Smooth muscle cell (in vitro differentiated cells): ENCODE measurements at regions not wholly inside any gene's neighbourhood (a gene's known extent, or its start where the extent isn't known, plus 50 kb on each side); places are given as distances from the start of the nearest gene placed in this dataset.

Experiments
- DNase-seq: peaks from one replicate; lab custom pipeline; 2025; ENCODE audit not compliant: unreplicated experiment; lab: John Stamatoyannopoulos, UW
- H2AFZ ChIP-seq: fragments of 200-600 bp; sonication (generic); 2 replicates; pipeline ENCODE4 v1.6.0; 2016; ENCODE audit warnings: antibody characterized with exemption, low read depth, mild to moderate bottlenecking
- H3F3A ChIP-seq: fragments of 200-600 bp; sonication (generic); 2 replicates; pipeline ENCODE4 v1.6.0; 2017; ENCODE audit warnings: antibody characterized with exemption, low read depth
- H3K27ac ChIP-seq: fragments of 200-600 bp; sonication (generic); 2 replicates; pipeline ENCODE4 v1.5.1; 2016; ENCODE audit warnings: low read depth, mild to moderate bottlenecking
- H3K27me3 ChIP-seq: fragments of 200-600 bp; sonication (generic); 2 replicates; pipeline ENCODE4 v1.6.1; 2016; ENCODE audit warnings: low read depth, mild to moderate bottlenecking
- H3K36me3 ChIP-seq: fragments of 200-600 bp; sonication (generic); 2 replicates; pipeline ENCODE4 v1.5.1; 2016; ENCODE audit warnings: low read depth
- H3K4me1 ChIP-seq: fragments of 200-600 bp; sonication (generic); 2 replicates; pipeline ENCODE4 v1.5.1; 2016; ENCODE audit warnings: low read depth
- H3K4me2 ChIP-seq: fragments of 200-600 bp; sonication (generic); 2 replicates; pipeline ENCODE4 v1.6.0; 2016; ENCODE audit warnings: mild to moderate bottlenecking
- H3K4me3 ChIP-seq: fragments of 200-600 bp; sonication (generic); 2 replicates; pipeline ENCODE4 v1.5.1; 2016; ENCODE audit warnings: mild to moderate bottlenecking
- H3K79me2 ChIP-seq: fragments of 200-600 bp; sonication (generic); 2 replicates; pipeline ENCODE4 v1.6.0; 2016; ENCODE audit warnings: low read depth, mild to moderate bottlenecking
- H3K9ac ChIP-seq: fragments of 200-600 bp; sonication (generic); 2 replicates; pipeline ENCODE4 v1.6.0; 2016; ENCODE audit warnings: low read depth
- H3K9me3 ChIP-seq: fragments of 200-600 bp; sonication (generic); replicated peaks from 2 replicates; pipeline ENCODE4 v1.5.1; 2016; ENCODE audit warnings: low read depth
- H4K20me1 ChIP-seq: fragments of 200-600 bp; sonication (generic); 2 replicates; pipeline ENCODE4 v1.6.0; 2016; ENCODE audit warnings: low read depth
- WGBS: methylation state at CpG from one replicate; pipeline ENCODE4 v1.1.7; 2016; ENCODE audit warnings: low lambda C conversion rate; 5-methylcytosine and 5-hydroxymethylcytosine counted together
- TF ChIP-seq, protein P1 (sequence below): fragments of 200-600 bp; sonication (generic); IDR thresholded peaks from 2 replicates; pipeline ENCODE4 v1.5.1; 2017; ENCODE audit warnings: borderline replicate concordance, mild to moderate bottlenecking, antibody characterized with exemption; ENCODE audit not compliant: insufficient read depth, poor library complexity, severe bottlenecking

DNA sequence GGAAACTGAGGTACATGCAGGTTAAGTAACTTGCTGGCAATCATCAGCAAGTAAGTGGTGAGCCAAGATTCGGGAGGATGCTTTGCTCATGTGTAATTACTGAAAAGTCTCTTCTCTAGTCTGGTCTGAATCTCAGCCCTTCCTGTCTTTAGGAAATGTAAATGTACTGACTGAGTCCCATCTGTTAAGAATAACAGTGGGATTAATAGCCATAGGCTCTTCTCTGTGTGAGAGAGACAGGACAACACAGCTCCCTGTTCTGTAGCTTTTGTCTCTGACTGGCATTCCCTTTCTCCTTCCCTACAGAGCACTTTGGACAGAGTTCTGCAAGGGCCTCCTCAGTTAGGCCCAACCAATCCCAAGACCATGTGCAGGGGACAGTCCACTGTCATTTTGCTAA is 131.3 kb upstream of the OGFRL1 start:
- Histone ChIP-seq H3K79me2 (no peaks in the 10 kb centered on the region), H2AFZ (no peak overlapping the region), H3K36me3 (no peaks in the 10 kb centered on the region), H3K4me3 (no peak overlapping the region), H3K4me2 (no peak overlapping the region), H3F3A (no peaks in the 10 kb centered on the region), H3K27ac (no peak overlapping the region), H4K20me1 (no peaks in the 10 kb centered on the region), H3K27me3 (no peaks in the 10 kb centered on the region), H3K9me3 (no peaks in the 10 kb centered on the region), H3K9ac (no peak overlapping the region), H3K4me1 (peaks cover 4% of the 10 kb centered on the region)
- TF ChIP-seq, protein P1, sequence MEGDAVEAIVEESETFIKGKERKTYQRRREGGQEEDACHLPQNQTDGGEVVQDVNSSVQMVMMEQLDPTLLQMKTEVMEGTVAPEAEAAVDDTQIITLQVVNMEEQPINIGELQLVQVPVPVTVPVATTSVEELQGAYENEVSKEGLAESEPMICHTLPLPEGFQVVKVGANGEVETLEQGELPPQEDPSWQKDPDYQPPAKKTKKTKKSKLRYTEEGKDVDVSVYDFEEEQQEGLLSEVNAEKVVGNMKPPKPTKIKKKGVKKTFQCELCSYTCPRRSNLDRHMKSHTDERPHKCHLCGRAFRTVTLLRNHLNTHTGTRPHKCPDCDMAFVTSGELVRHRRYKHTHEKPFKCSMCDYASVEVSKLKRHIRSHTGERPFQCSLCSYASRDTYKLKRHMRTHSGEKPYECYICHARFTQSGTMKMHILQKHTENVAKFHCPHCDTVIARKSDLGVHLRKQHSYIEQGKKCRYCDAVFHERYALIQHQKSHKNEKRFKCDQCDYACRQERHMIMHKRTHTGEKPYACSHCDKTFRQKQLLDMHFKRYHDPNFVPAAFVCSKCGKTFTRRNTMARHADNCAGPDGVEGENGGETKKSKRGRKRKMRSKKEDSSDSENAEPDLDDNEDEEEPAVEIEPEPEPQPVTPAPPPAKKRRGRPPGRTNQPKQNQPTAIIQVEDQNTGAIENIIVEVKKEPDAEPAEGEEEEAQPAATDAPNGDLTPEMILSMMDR: no peak
- DNase-seq: no peak
- 67% methylated on average over 1 of the region's 1 CpG for WGBS

DNA sequence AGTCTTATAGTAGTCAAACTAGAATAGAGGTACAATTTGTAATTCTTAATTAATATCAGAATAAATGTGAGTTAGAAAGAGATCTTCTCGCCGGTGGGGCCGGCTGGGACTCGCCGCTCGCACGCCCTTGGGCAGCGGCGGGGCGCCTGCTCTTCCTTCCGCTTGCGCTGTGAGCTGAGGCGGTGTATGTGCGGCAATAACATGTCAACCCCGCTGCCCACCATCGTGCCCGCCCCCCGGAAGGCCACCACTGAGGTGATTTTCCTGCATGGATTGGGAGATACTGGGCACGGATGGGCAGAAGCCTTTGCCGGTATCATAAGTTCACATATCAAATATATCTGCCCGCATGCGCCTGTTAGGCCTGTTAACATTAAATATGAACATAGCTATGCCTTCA is 123.7 kb upstream of the OGFRL1 start:
- WGBS: 96% methylated on average over 22 of the region's 22 CpGs
- peaks cover 3% of the 10 kb centered on the region for H3F3A ChIP-seq
- H3K9ac ChIP-seq: no peak overlapping the region
- H3K27ac ChIP-seq: no peak overlapping the region
- no peaks in the 10 kb centered on the region for H3K9me3 ChIP-seq
- no peak for DNase-seq
- no peaks in the 10 kb centered on the region for H3K4me1 ChIP-seq
- no peak overlapping the region for H3K4me3 ChIP-seq
- H3K36me3 ChIP-seq: no peaks in the 10 kb centered on the region
- no peak overlapping the region for H3K4me2 ChIP-seq
- H2AFZ ChIP-seq: no peak overlapping the region
- H4K20me1 ChIP-seq: no peaks in the 10 kb centered on the region
- no peaks in the 10 kb centered on the region for H3K79me2 ChIP-seq
- no peaks in the 10 kb centered on the region for H3K27me3 ChIP-seq
- TF ChIP-seq, protein P1: no peak

DNA sequence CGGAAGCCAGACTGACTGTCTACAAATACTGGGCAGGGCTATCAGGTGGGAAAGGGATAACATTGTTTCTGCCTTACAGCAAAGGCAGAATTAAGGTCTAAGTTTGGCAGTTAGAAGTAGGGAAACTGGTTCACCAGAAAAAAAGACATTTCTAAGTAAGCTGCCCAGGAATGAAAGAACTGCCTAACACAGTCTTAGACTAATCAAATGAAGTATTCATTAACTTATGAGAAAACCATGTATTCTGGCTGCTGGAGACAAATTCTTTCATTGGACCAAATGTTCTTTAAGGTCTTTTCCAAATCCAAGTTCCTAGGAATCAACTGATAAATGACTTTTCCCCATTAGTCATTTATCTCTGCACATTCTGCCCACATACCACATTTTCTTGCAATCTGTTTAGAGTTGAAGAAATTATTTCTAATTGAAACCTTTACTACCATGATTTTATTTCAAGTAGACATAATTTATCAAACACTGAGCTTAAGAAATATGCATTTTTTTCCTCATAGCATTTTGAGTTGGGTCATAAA is 120.3 kb upstream of the OGFRL1 start:
- no peaks in the 10 kb centered on the region for H3K9me3 ChIP-seq
- H2AFZ ChIP-seq: peak overlapping the region; percentile 26
- TF ChIP-seq, protein P1: no peak
- peaks cover 3% of the 10 kb centered on the region for H3F3A ChIP-seq
- H3K27me3 ChIP-seq: no peaks in the 10 kb centered on the region
- H4K20me1 ChIP-seq: no peaks in the 10 kb centered on the region
- no peaks in the 10 kb centered on the region for H3K4me1 ChIP-seq
- peak overlapping the region; percentile 48 for H3K4me2 ChIP-seq
- H3K79me2 ChIP-seq: no peaks in the 10 kb centered on the region
- no peak for DNase-seq
- WGBS: 81% methylated on average over 1 of the region's 1 CpG
- no peak overlapping the region for H3K27ac ChIP-seq
- H3K4me3 ChIP-seq: no peak overlapping the region
- H3K9ac ChIP-seq: no peak overlapping the region
- H3K36me3 ChIP-seq: no peaks in the 10 kb centered on the region

DNA sequence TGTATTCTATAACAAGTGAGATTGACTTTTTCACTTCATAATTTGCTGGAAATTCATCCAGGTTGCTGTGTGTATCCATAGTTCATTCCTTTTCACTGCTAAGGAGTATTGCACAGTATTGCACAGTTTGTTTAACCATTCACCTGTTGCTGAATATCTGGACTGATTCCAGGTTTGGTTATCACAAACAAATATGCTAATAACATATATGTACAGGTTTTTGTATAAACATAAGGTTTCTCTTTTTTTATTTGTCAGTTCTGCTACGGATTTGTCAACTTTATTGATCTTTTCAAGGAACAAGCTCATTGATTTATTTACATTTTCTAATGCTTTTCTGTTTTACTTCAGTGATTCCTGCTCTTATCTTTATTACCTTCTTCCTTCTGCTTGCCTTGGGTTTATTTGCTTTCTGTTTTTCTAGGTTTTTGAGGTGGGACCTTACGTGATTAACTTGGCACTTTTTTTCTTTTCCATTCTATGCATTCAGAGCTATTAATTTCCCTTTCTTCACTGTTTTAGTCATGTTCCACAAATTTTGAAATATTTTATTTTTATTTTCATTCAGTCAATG is 117.0 kb upstream of the OGFRL1 start:
- H3F3A ChIP-seq: peaks cover 3% of the 10 kb centered on the region
- no peaks in the 10 kb centered on the region for H3K36me3 ChIP-seq
- H3K27ac ChIP-seq: no peak overlapping the region
- no peak overlapping the region for H3K9ac ChIP-seq
- H3K9me3 ChIP-seq: no peaks in the 10 kb centered on the region
- TF ChIP-seq, protein P1: no peak
- H3K79me2 ChIP-seq: no peaks in the 10 kb centered on the region
- no peak overlapping the region for H3K4me3 ChIP-seq
- WGBS: 72% methylated on average over 2 of the region's 2 CpGs
- H3K4me2 ChIP-seq: no peak overlapping the region
- H2AFZ ChIP-seq: no peak overlapping the region
- no peaks in the 10 kb centered on the region for H4K20me1 ChIP-seq
- no peaks in the 10 kb centered on the region for H3K27me3 ChIP-seq
- DNase-seq: no peak
- H3K4me1 ChIP-seq: no peaks in the 10 kb centered on the region
